AG08396 (cell line): ENCODE measurements at regions not wholly inside any gene's neighbourhood (a gene's known extent, or its start where the extent isn't known, plus 50 kb on each side); places are given as distances from the start of the nearest gene placed in this dataset.

Experiments used
- DNase-seq: peaks from one replicate; pipeline ENCODE4 v3.0.0; 2012; ENCODE audit warnings: low spot score, mixed read lengths

- DNase-seq: no peak
These were observed 89.6 kb downstream of the ZNF280B start for GRCh38 chr22:22418957-22419356.

GRCh38 chr22:22420580-22420979 lies 88.0 kb downstream of the ZNF280B start:
- no peak for DNase-seq

- DNase-seq: no peak
These were observed 87.2 kb downstream of the ZNF280B start for GRCh38 chr22:22421392-22421791.

GRCh38 chr22:22422629-22423112 lies 85.9 kb downstream of the ZNF280B start:
- peak; percentile 49 for DNase-seq

- DNase-seq: no peak
These were observed 84.9 kb downstream of the ZNF280B start for GRCh38 chr22:22423681-22424080.

GRCh38 chr22:22424210-22424800 lies 84.2 kb downstream of the ZNF280B start:
- DNase-seq: no peak

- no peak for DNase-seq
These were observed 83.6 kb downstream of the ZNF280B start for GRCh38 chr22:22424956-22425355.

GRCh38 chr22:22425356-22425755 lies 83.2 kb downstream of the ZNF280B start:
- no peak for DNase-seq

GRCh38 chr22:22425783-22426624 lies 82.5 kb downstream of the ZNF280B start:
- no peak for DNase-seq

GRCh38 chr22:22427542-22428065 lies 80.9 kb downstream of the ZNF280B start:
- DNase-seq: no peak

- no peak for DNase-seq
These were observed 80.1 kb downstream of the ZNF280B start for GRCh38 chr22:22428222-22429098.

- DNase-seq: no peak
These were observed 79.0 kb downstream of the ZNF280B start for GRCh38 chr22:22429369-22430108.

GRCh38 chr22:22430111-22430820 lies 78.3 kb downstream of the ZNF280B start:
- DNase-seq: no peak

- DNase-seq: peak; percentile 73
These were observed 77.0 kb downstream of the ZNF280B start for GRCh38 chr22:22431271-22432220.

- DNase-seq: no peak
These were observed 76.1 kb downstream of the ZNF280B start for GRCh38 chr22:22432479-22432878.

- DNase-seq: no peak
These were observed 75.6 kb downstream of the ZNF280B start for GRCh38 chr22:22432937-22433336.

- DNase-seq: no peak
These were observed 74.8 kb downstream of the ZNF280B start for GRCh38 chr22:22433770-22434169.
